H9 (cell line): ENCODE measurements at regions not wholly inside any gene's neighbourhood (a gene's known extent, or its start where the extent isn't known, plus 50 kb on each side); places are given as distances from the start of the nearest gene placed in this dataset.

Source experiments
- DNase-seq: peaks from one replicate; pipeline ENCODE4 v3.0.0-alpha.2; 2017
- H2AFZ ChIP-seq: one replicate; pipeline ENCODE4 v1.6.1; 2013; ENCODE audit warnings: mild to moderate bottlenecking, low read length, control low read depth, moderate library complexity
- H2AK5ac ChIP-seq: 2 replicates; pipeline ENCODE4 v1.6.1; 2013; ENCODE audit warnings: low read length, control low read depth, mixed read lengths; ENCODE audit not compliant: insufficient read length
- H2BK120ac ChIP-seq: one replicate; pipeline ENCODE4 v1.6.1; 2013; ENCODE audit warnings: low read depth, mild to moderate bottlenecking, low read length, control low read depth, inconsistent platforms; ENCODE audit not compliant: poor library complexity, severe bottlenecking
- H2BK12ac ChIP-seq: 2 replicates; pipeline ENCODE4 v1.6.1; 2013; ENCODE audit warnings: low read length, control low read depth, mixed read lengths, low read depth; ENCODE audit not compliant: insufficient read length
- H2BK15ac ChIP-seq: 2 replicates; pipeline ENCODE4 v1.6.1; 2013; ENCODE audit warnings: low read depth, low read length, control low read depth
- H2BK20ac ChIP-seq: one replicate; pipeline ENCODE4 v1.6.1; 2013; ENCODE audit warnings: low read depth, mild to moderate bottlenecking, low read length, control low read depth, inconsistent platforms; ENCODE audit not compliant: poor library complexity, severe bottlenecking
- H2BK5ac ChIP-seq: 2 replicates; pipeline ENCODE4 v1.6.1; 2013; ENCODE audit warnings: low read length, control low read depth, mixed read lengths; ENCODE audit not compliant: insufficient read length
- H3K14ac ChIP-seq: 2 replicates; pipeline ENCODE4 v1.6.1; 2013; ENCODE audit warnings: low read length, control low read depth; ENCODE audit not compliant: insufficient read depth
- H3K18ac ChIP-seq: 2 replicates; pipeline ENCODE4 v1.6.1; 2013; ENCODE audit warnings: low read depth, mild to moderate bottlenecking, mixed read lengths, low read length, control low read depth; ENCODE audit not compliant: insufficient read length
- H3K23ac ChIP-seq: 2 replicates; pipeline ENCODE4 v1.6.1; 2013; ENCODE audit warnings: low read length, control low read depth, mixed read lengths, low read depth; ENCODE audit not compliant: insufficient read length
- H3K23me2 ChIP-seq: 2 replicates; pipeline ENCODE4 v1.6.1; 2013; ENCODE audit warnings: low read depth, mild to moderate bottlenecking, mixed read lengths, low read length, control low read depth; ENCODE audit not compliant: insufficient read length, poor library complexity, severe bottlenecking
- H3K27ac ChIP-seq: 2 replicates; pipeline ENCODE4 v1.5.1; 2013; ENCODE audit warnings: low read length, control low read depth, mixed read lengths, low read depth; ENCODE audit not compliant: insufficient read length
- H3K27me3 ChIP-seq: 2 replicates; pipeline ENCODE4 v1.6.1; 2013; ENCODE audit warnings: low read length, control low read depth, inconsistent platforms; ENCODE audit not compliant: insufficient read depth
- H3K4ac ChIP-seq: 2 replicates; pipeline ENCODE4 v1.6.1; 2013; ENCODE audit warnings: low read depth, mild to moderate bottlenecking, control low read depth, inconsistent platforms, low read length, moderate library complexity
- H3K4me1 ChIP-seq: 2 replicates; pipeline ENCODE4 v1.6.1; 2013; ENCODE audit warnings: low read length, control low read depth, inconsistent platforms; ENCODE audit not compliant: insufficient read depth
- H3K4me2 ChIP-seq: 2 replicates; pipeline ENCODE4 v1.6.1; 2013; ENCODE audit warnings: low read length, control low read depth, mixed read lengths; ENCODE audit not compliant: insufficient read length, insufficient read depth
- H3K56ac ChIP-seq: 2 replicates; pipeline ENCODE4 v1.6.1; 2013; ENCODE audit warnings: low read depth, mild to moderate bottlenecking, mixed read lengths, low read length, control low read depth; ENCODE audit not compliant: insufficient read length
- H3K79me1 ChIP-seq: 2 replicates; pipeline ENCODE4 v1.6.1; 2013; ENCODE audit warnings: low read depth, mild to moderate bottlenecking, moderate library complexity, low read length, control low read depth, inconsistent platforms; ENCODE audit not compliant: insufficient read depth, poor library complexity, severe bottlenecking
- H3K79me2 ChIP-seq: 2 replicates; pipeline ENCODE4 v1.6.1; 2013; ENCODE audit warnings: low read length, control low read depth, inconsistent platforms; ENCODE audit not compliant: insufficient read depth
- H3K9ac ChIP-seq: 2 replicates; pipeline ENCODE4 v1.6.1; 2013; ENCODE audit warnings: low read length, control low read depth, mixed read lengths; ENCODE audit not compliant: insufficient read length; ENCODE audit errors: extremely low read depth
- H3K9me3 ChIP-seq: one replicate; pipeline ENCODE4 v1.6.1; 2013; ENCODE audit warnings: low read depth, low read length, inconsistent platforms; ENCODE audit not compliant: control insufficient read depth
- H3T11ph ChIP-seq: one replicate; pipeline ENCODE4 v1.6.1; 2013; ENCODE audit warnings: mild to moderate bottlenecking, low read length, control low read depth, inconsistent platforms
- H4K20me1 ChIP-seq: one replicate; pipeline ENCODE4 v1.6.1; 2013; ENCODE audit not compliant: control insufficient read depth, insufficient read length, insufficient read depth
- H4K5ac ChIP-seq: 2 replicates; pipeline ENCODE4 v1.6.1; 2013; ENCODE audit warnings: low read depth, mild to moderate bottlenecking, mixed read lengths, low read length, control low read depth; ENCODE audit not compliant: insufficient read length
- H4K8ac ChIP-seq: replicated peaks from 2 replicates; pipeline ENCODE4 v1.6.1; 2013; ENCODE audit warnings: low read length, control low read depth, mixed read lengths, low read depth; ENCODE audit not compliant: insufficient read length
- H4K91ac ChIP-seq: 2 replicates; pipeline ENCODE4 v1.6.1; 2013; ENCODE audit warnings: low read depth, mild to moderate bottlenecking, moderate library complexity, mixed read lengths, low read length, control low read depth; ENCODE audit not compliant: insufficient read length
- H3K27ac Mint-ChIP-seq, 3 experiments: 2 replicates in 2 of 3; 3 replicates in 1 of 3; pipeline ENCODE4 v1.8.0; 2020 to 2021; ENCODE audit warnings: mixed read lengths in 3 of 3, mild to moderate bottlenecking in 1 of 3, moderate library complexity in 1 of 3
- H3K27me3 Mint-ChIP-seq: 2 replicates; pipeline ENCODE4 v1.8.0; 2021; ENCODE audit warnings: low read depth, mild to moderate bottlenecking, moderate library complexity, mixed read lengths
- H3K36me3 Mint-ChIP-seq, 3 experiments: 2 replicates in 2 of 3; 3 replicates in 1 of 3; pipeline ENCODE4 v1.8.0; 2020 to 2021; ENCODE audit warnings: low read depth in 3 of 3, mixed read lengths in 3 of 3; ENCODE audit not compliant: insufficient read depth in 1 of 3
- H3K4me1 Mint-ChIP-seq, 2 experiments: 2 replicates each; pipeline ENCODE4 v1.8.0; 2020; ENCODE audit warnings: mixed read lengths in 2 of 2
- H3K4me3 Mint-ChIP-seq, 2 experiments: 2 replicates in 1 of 2; 3 replicates in 1 of 2; pipeline ENCODE4 v1.8.0; 2020 to 2021; ENCODE audit warnings: mild to moderate bottlenecking in 2 of 2, mixed read lengths in 2 of 2, moderate library complexity in 1 of 2
- H3K9me3 Mint-ChIP-seq, 2 experiments: 2 replicates in 1 of 2; 3 replicates in 1 of 2; pipeline ENCODE4 v1.8.0; 2020; ENCODE audit warnings: mild to moderate bottlenecking in 2 of 2, mixed read lengths in 2 of 2, moderate library complexity in 1 of 2
- WGBS: extraction: QIAGEN DNeasy Blood & Tissue Kit; methylation state at CpG from one replicate; pipeline ENCODE4 v1.1.7; 2013; ENCODE audit warnings: missing lambda C conversion rate, low lambda C conversion rate, mixed read lengths; ENCODE audit not compliant: insufficient read length; ENCODE audit errors: extremely low coverage; 5-methylcytosine and 5-hydroxymethylcytosine counted together
- TF ChIP-seq, protein P1 (sequence below): fragments of 200-600 bp; sonication (generic); conservative IDR thresholded peaks from 3 replicates; pipeline ENCODE4 v1.8.0; 2021; ENCODE audit warnings: antibody characterized with exemption, mild to moderate bottlenecking

GRCh38 chr6:54057058-54057457 is 54.2 kb upstream of the MLIP start:
- no peak overlapping the region for H3K4ac ChIP-seq
- no peak overlapping the region for H2BK12ac ChIP-seq
- no peak overlapping the region for H3K18ac ChIP-seq
- H2BK5ac ChIP-seq: no peak overlapping the region
- H3K9me3 ChIP-seq: no peaks in the 10 kb centered on the region
- H3K36me3 Mint-ChIP-seq: no peaks in the 10 kb centered on the region; a peak in 1 of 7 replicates
- H2AK5ac ChIP-seq: no peak overlapping the region
- H3K27me3 ChIP-seq: no peaks in the 10 kb centered on the region
- H3K4me3 Mint-ChIP-seq: no peak overlapping the region
- H3K27ac ChIP-seq: no peak overlapping the region
- TF ChIP-seq, protein P1, sequence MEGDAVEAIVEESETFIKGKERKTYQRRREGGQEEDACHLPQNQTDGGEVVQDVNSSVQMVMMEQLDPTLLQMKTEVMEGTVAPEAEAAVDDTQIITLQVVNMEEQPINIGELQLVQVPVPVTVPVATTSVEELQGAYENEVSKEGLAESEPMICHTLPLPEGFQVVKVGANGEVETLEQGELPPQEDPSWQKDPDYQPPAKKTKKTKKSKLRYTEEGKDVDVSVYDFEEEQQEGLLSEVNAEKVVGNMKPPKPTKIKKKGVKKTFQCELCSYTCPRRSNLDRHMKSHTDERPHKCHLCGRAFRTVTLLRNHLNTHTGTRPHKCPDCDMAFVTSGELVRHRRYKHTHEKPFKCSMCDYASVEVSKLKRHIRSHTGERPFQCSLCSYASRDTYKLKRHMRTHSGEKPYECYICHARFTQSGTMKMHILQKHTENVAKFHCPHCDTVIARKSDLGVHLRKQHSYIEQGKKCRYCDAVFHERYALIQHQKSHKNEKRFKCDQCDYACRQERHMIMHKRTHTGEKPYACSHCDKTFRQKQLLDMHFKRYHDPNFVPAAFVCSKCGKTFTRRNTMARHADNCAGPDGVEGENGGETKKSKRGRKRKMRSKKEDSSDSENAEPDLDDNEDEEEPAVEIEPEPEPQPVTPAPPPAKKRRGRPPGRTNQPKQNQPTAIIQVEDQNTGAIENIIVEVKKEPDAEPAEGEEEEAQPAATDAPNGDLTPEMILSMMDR: no peak
- H3K23ac ChIP-seq: no peak overlapping the region
- no peak overlapping the region for H2AFZ ChIP-seq
- no peaks in the 10 kb centered on the region for H3K79me2 ChIP-seq
- no peaks in the 10 kb centered on the region for H3K4me1 ChIP-seq
- H3K4me1 Mint-ChIP-seq: peaks cover 3 to 4% of the 10 kb centered on the region in 2 experiments; a peak in 2 of 4 replicates
- no peaks in the 10 kb centered on the region; a peak in 1 of 5 replicates for H3K9me3 Mint-ChIP-seq
- no peak overlapping the region for H3K9ac ChIP-seq
- no peak overlapping the region for H4K91ac ChIP-seq
- H3K79me1 ChIP-seq: no peaks in the 10 kb centered on the region
- H2BK15ac ChIP-seq: no peak overlapping the region
- no peak overlapping the region for H3K4me2 ChIP-seq
- no peaks in the 10 kb centered on the region for H4K20me1 ChIP-seq
- H3T11ph ChIP-seq: no peak overlapping the region
- no peak overlapping the region for H4K5ac ChIP-seq
- H3K14ac ChIP-seq: no peak overlapping the region
- no peak overlapping the region for H3K27ac Mint-ChIP-seq
- H3K56ac ChIP-seq: no peak overlapping the region
- no peak for DNase-seq
- no peak overlapping the region for H2BK120ac ChIP-seq
- no peaks in the 10 kb centered on the region for H3K27me3 Mint-ChIP-seq
- H2BK20ac ChIP-seq: no peak overlapping the region
- H4K8ac ChIP-seq: no peak overlapping the region
- WGBS: no CpG with 5 or more reads among the region's 1 CpG
- H3K23me2 ChIP-seq: no peaks in the 10 kb centered on the region
